AML-193 (cell line): ENCODE measurements at regions not wholly inside any gene's neighbourhood (a gene's known extent, or its start where the extent isn't known, plus 50 kb on each side); places are given as distances from the start of the nearest gene placed in this dataset.

Experiments
- DNase-seq, 2 experiments: peaks; one replicate each; lab custom pipeline; 2025; lab: John Stamatoyannopoulos, UW

GRCh38 chr11:92662601-92663360, 306.7 kb upstream of the MTNR1B start:
- no peak for DNase-seq

DNA sequence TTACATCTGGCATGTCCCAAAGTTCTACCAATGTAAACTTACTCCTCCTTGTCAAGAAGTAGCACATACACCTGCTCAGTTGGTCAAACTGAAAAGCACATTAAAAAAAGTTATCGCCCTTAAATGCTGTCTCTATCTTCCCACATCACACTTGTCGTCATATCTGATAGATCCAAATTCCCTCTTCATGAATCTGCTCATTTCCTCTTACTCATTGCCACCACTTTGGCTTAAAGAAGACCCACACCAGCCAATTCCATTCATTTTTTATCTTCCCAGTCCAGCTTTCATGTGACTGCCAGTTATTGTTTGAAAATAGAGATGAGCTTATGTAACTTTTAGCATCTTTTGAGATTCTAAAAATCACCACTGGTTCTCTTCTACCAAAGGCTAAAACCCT, 305.9 kb upstream of the MTNR1B start:
- DNase-seq = no peak

- DNase-seq = no peak
These were observed 301.8 kb upstream of the MTNR1B start for GRCh38 chr11:92667486-92668152.

DNA sequence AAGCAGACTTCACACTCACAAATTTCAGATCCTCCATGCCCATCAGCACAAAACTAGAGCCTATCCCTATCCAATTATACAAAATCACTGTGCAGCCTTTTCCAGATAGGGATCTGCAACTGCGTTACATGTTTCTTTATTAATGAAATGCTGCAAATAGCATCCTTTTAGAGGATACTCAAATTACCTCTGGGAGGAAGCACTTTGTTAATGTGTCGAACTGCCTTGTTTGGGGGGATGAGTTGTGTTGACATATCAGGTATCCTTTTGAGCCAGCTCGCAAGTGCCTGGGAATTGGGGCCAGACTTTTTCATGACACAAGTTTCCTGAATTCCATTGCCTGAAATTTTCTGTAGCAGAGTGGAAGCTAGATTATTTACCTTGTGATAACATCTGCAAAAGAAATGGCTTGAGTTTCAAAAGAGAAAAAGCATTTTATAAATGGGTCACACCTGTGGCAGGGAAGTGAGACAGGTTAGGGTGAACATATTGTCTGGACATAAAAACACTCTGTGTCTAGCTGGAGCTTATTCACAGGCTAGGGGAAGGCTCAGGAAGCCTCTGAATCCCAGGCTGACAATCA, 299.1 kb upstream of the MTNR1B start:
- DNase-seq = no peak

- DNase-seq = no peak
These were observed 298.4 kb upstream of the MTNR1B start for GRCh38 chr11:92671081-92671480.

GRCh38 chr11:92675303-92675702, 294.1 kb upstream of the MTNR1B start:
- no peak for DNase-seq

DNA sequence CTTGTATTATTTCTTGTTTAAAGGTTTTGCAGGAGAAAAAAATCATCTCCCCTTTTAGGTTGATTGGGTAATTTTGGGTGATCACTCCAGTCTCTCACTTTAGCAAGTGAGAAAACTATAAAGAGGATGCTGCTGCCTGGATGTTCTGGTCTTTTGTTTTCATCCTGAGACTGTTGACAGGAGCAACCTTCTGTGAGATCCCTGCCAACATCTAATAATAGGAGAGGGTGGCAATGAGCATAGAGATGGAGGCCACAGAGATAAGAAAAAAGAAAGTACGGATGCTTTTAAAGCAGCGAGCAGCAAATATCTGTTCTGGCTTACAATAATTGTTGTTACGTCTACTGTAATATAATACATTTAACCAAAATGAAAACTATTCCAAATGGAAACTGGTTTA, 293.6 kb upstream of the MTNR1B start:
- DNase-seq = no peak

DNA sequence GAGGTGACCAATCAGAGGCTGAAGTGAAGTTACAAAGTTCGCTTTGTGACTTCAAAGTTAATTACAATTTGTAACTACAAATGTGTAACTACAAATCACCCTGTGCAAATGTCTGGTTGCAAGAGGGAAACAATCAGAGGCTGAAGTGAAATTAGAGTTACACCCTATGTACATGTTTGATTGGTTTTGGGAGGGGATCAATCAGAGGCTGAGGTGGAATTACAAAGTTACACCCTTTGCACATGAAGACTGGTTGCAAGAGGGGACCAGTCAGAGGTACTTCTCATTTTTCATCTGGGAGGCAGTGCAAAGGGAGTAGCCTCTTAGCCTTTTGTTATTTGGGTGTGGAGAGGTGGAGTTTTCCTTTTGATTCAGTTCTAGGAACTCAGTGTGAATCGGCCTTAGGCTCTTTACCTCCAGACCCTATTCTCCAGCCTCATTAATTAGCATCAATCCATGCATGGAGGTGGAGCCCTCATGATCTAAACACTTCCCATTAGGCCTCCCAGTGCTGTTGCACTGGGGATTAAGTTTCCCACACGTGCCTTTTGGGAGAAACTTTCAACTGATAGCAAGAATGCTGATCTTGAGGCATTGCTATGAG, 291.3 kb upstream of the MTNR1B start:
- DNase-seq = no peak

- no peak for DNase-seq
These were observed 287.9 kb upstream of the MTNR1B start for GRCh38 chr11:92681586-92681985.

- no peak for DNase-seq
These were observed 287.3 kb upstream of the MTNR1B start for GRCh38 chr11:92682136-92682535.

DNA sequence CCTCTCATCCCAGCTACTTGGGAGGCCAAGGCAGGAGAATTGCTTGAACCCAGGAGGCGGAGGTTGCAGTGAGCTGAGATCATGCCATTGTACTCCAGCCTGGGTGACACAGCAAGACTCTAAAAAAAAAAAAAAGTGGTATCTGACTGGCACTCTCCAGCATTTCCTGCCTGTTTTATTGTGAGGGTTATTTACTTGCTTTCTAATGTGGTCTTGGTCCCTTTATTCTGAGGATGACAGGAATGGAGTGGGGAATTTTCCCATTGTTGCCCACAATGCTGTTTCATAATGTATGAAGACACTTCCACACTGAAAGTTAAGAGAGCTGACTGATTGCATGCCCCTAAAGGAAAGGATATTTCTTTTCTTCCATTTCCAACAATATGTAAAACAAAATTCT, 286.5 kb upstream of the MTNR1B start:
- DNase-seq = no peak

- DNase-seq = no peak
These were observed 284.4 kb upstream of the MTNR1B start for GRCh38 chr11:92685049-92685448.

DNA sequence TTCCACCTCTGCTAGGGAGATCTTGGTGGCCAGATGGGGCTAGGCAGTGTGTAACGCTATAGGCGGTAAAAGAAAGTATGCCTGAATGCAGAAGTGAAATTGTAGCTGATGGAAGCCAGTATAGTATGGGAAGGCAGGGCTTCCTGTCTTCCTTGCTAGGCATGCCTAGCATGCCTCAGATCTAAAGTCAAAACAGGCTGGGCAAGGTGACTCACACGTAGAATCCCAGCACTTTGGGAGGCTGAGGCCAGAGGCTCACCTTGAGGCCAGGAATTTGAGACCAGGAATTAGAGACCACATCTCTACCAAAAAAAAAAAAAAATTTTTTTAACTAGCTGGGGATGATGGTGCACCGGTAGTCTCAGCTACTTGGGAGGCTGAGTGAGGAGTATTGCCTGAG, 281.7 kb upstream of the MTNR1B start:
- no peak for DNase-seq

GRCh38 chr11:92688416-92688815, 281.0 kb upstream of the MTNR1B start:
- no peak for DNase-seq

DNA sequence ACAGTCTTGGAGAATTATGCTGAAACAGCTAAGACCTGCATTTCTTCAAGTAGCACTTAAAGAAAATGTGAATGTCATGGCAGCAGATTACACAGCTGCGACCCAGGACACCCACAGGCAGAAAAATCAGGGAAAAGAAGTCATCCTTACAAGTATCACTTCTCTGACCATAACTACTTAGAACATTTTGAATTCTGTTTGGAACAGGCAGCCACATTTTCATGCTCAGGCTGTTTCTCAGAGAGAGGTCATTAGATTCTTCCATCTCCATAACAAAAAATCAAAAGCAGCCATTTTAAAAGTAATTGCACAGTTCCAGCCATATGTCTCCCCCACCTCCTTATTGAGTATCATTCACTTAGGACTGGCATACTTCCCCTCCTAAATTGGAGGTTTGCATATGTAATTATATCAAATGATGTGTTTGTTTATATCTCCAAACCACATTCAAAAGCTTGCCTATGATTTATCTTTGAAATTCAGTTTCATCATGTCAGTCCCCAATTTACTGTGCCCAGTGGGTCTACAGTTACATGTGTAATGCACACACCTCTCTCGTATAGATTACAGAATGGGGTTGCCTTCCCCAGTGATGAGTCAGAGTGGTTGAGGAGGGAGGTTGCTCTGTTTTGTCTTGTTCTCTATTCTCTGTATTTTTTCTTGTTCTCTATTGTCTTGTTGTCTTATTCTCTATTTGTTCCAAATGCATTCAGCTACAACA, 276.5 kb upstream of the MTNR1B start:
- DNase-seq = no peak

- no peak for DNase-seq
These were observed 273.4 kb upstream of the MTNR1B start for GRCh38 chr11:92696076-92696475.

DNA sequence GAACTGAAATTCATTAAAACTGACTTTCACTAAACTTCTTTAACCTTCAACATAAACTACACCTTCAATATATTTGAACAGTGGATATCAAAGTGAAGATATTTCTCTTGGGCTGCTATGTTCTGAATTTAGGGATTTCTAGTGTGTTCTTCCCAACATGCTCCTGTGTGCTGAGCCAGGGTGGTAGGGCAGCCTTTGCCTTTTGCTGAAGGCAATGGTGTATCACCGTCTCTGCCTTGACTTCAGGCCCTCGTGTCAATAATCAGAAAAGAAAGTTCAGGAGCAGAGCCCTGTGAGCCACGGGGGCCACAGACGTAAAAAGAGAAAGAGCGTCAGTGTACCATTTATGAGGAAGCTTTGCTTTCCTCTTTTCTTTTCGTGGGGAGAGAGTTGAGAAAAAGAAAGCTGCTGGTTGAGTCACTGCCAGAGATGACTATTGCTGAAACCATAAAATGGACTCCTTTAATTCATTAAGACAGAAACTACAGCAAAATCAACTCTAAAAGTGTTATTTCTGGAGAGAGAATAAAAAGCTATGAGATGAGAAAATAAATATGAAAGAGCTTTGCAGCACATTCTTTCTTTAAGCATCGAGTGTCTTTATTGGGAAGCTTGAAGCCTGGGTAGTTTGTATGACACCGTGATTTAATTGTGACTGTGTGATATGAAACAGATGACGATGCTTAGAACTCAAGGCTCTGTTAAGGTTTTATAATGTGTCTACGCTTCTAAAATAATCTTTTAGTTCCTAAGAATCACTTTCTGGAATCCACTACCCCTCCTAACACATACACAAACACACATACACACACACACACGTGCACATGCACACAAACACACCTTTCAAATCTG, 271.8 kb upstream of the MTNR1B start:
- no peak for DNase-seq

GRCh38 chr11:92698742-92699141, 270.7 kb upstream of the MTNR1B start:
- DNase-seq = no peak

DNA sequence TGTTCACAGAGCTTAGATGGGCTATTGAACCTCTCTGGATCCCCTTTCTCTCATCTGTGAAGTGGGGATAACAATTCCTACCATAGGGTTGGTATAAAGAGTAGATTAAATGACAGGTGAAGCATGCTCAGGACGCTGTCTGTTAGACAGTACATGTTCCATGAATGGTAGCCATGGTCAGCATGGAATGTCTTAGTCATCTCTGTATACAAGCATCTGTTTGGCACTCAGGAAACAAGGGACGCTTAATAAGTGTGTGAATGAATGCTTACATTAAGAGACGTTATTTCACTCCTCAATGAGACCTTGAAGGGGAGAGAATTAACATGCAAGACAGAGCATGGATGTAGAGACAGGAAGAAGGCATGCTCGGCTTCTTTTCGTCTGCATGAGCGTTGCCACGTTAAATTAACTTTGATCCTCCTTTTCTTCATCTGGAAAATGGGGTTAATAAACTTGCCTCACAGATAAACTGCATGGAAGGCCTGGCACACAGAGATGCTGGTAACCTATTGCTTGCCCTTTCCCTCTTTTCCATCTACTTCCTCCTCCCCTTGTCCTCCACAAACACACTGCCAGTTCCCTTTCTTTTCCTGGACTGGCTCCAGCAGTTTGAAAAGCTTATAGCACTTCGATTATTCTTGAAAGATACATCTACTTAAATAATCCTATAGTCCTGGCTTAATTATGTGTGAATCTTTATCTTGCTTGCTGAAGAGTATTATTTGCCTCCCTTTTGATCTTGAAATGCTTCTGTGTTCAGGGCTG, 267.2 kb upstream of the MTNR1B start:
- no peak for DNase-seq

DNA sequence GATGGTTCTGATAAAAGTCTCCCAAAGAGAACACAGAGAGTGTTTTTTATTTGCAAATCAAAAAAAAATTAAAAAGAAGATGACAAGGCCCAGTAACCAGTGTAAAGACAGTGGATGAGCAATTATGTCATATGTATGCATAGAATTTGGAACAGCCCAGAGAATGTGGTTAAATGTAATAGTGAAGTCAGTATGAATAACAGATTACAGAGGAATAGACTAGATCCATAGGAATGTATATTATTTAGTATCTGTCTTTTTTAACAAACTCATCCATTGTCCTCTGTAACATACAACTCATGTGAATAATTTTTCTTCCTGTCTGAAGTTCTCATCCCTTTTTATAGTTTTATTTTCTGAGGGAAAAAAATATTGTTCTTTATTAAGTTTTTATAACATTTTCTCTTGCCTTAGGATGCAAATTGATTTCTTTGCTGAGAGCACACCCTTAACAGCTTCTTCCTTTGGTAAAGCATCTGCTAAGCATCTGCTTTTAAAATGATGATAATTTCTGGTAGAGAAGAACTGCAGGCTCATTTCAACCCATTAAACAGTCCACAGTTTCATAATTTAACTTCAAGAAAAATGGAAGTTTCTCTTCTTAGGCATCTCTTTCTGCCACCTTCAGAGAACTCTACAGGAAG, 266.5 kb upstream of the MTNR1B start:
- no peak for DNase-seq
